Activated naive CD4-positive, alpha-beta T cell treated with anti-CD3 and anti-CD28 coated beads, Interleukin-2, amount 50 U/mL, for 16 hours (primary cell): ENCODE measurements at regions not wholly inside any gene's neighbourhood (a gene's known extent, or its start where the extent isn't known, plus 50 kb on each side); places are given as distances from the start of the nearest gene placed in this dataset.
"Not testable (repeated sequence)": the region's sequence is repeated elsewhere in the genome, so short reads cannot be mapped to it uniquely, and the experiment has no call there.

Source experiments
- DNase-seq: peaks from one replicate; pipeline ENCODE4 v3.0.0-alpha.2; 2020

DNA sequence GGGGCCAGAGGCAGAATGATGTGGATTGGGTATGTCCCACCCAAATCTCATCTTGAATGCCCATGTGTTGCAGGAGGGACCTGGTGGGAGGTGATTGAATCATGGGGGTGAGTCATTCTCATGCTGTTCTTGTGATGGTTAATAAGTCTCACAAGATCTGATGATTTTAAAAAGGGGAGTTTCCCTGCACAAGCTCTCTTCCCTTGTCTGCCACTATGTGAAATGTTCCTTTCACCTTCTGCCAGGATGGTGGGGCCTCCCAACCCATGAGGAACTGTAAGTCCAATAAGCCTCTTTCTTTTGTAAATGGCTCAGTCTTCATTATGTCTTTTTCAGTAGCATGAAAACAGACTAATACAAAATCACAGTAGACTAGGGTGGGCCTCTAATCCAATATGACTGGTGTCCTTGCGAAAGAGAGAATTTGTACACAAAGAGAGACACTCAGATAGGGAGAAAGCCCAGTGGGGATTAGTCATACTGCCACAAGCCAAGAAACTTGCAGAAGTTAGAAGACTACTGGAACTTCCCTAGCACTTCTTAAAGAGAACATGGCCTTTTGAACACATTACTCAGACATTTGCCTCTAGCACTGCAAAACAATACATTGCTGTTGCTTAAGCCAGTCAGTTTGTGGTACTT, 68.4 kb downstream of the ANXA1 start:
- DNase-seq: peak; percentile 18

DNA sequence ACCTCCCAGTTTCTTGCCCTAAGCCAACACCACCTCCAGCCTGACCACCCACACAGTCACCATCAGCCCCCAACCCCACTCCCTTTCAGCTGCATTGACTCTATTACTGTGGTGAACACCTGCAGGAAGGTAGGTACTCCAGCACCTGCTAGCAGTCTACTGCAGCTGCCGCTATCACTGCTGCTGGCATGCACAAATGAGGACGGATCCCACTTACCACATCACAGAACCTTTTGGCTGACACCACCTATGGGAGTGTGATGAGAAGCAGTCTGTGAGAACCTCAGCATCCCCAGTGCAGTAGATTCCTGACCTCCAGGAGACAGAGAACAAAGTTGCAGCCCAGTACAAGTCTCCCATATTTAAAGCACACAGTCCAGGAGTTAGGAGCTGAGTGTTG, 71.9 kb downstream of the ANXA1 start:
- DNase-seq: no peak

DNA sequence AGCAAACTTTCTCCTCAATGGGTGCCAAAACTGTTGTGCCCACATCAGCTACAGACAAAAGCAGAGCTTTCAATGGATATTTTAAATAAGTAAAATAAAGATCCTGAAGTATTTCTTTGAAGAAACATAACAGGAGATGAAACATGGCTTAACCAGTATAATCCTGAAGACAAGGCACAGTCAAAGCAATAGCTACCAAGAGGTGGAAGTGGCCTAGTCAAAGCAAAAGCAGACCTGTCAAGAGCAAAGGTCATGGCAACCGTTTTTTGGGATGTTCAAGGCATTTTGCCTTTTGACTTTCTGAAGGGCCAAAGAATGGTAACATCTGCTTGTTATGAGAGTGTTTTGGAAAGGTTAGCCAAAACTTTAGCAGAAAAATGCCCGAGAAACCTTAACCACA, 77.9 kb downstream of the ANXA1 start:
- no peak for DNase-seq

DNA sequence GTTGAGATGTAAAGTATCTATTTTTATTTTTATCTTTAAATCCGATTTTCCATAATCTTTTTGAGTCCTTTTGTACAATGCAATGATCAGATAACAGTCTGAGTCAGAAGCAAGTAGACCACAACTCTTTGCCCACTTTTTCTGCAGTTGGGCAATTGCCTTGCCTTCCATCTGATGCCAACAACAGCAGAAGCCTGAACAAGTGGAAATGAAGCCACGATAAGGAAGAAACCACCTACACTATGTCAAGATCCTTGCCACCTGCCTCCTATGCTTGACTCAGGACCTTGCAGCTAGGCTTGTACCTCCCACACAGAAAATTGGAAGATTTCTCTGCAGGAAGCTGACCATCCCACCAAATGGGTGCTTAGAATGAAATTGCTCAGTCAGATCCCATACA, 78.6 kb downstream of the ANXA1 start:
- DNase-seq: no peak

DNA sequence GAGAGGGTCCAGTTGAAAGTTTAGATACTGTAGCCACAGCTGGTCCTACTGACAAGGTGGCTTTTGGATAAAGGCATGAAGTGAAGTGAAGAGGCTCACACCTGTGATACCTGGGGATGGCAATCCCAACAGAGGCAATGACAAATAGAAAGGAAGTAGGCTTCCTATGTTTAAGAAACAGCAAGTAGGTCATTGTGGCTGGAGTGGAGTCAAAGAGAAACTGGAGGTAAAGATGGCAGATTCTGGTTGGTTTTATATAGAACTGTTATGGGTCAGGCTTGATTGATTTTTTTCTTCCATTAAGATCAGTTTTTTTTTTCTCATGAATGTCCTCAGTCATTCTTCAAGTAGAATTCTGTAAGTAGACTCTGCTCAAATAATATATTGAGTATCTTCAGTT, 79.5 kb downstream of the ANXA1 start:
- no peak for DNase-seq

DNA sequence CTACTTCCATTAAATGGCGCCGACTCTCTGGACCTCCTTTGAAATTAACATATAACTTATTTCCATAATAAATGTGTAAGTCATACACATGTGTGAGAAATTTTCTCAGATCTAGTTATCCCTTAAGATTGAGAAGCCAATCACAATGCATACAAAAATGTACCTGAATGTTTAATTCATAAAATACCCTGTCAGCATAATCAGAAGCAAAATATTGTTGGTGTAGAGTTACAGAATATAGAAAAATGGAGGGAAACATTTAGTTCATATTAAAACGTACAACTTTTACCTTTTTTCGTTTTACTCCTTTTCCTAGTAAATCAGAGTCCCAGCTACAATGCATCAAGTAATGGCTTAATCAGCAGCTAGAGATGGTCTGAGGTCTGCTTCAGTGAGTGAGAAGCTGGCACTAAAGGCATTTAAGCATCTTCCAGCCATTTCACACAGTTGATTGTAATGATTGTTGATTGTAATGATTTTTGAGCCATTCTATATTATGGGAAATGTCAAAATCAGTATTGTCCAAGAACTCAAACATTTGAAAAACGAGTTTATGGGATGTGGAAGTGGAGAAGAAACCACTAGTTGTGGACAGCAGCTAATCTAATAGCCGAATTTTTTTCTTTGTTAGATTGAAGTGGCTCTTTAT, 81.8 kb downstream of the ANXA1 start:
- no peak for DNase-seq

DNA sequence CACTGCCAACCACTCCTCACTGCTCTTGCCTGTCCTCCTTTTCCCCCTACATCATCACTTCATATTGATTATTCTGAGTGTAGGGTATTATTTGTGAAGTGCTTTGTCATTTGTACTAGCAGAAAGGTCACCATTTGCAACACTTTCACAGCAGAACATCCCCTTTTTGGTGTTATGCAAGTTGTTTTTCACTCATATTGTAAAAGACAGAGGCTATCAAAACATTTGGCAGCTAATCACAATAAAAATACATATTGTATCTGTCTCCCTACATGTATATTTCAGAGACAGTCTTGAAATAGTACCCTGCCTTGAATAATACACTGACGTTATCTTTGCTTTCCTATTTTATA, 82.3 kb downstream of the ANXA1 start:
- no peak for DNase-seq

DNA sequence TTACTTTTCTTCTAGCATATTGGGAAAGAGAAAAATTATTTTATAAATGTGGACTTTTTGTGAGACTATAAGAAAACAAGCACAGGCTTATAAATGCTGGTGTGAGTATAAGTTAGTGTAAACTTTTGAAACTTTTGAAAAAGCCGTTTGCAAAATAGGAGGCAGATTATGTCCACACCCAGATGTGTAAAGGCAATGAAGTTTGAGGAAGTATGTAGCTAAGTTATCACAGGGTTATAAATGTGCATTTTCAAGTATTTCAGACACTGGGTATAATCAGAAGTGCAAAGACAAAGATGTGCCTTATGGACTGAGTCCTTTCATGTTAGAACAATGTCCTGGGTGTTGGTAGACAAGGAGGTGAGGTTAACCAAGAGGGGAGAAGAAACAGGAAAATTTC, 85.5 kb downstream of the ANXA1 start:
- DNase-seq: no peak

DNA sequence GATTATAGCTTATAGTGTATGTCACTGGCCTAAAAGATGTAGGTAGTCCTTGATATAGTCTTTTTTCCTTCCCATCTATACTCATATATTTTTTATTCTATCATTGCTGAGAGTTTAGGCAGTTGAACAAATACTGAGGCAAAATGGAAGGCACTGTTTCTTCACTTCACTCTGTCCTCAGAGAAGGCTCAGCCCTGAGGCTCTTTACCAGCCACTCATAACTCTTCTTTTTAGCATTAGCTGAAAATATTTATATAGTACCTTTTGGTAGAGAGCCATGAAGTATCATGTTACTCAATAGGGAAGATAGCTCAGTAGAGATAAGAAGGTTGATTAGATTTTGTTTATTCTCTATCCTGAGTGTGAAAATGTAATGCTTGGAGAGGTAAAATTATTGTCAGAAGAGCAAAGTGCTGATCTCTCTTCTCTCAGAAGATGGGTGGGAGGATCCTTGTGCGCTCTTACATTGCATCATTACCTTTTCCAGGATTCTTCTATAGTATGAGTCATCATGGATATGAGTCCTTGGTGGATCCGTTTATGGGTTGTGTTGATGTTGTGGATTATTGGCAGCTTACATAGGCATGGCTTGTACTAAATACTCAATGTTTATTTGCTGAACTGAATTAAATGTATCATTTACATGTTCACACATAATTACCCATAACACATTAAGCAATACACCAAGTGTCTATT, 88.1 kb downstream of the ANXA1 start:
- DNase-seq: no peak

DNA sequence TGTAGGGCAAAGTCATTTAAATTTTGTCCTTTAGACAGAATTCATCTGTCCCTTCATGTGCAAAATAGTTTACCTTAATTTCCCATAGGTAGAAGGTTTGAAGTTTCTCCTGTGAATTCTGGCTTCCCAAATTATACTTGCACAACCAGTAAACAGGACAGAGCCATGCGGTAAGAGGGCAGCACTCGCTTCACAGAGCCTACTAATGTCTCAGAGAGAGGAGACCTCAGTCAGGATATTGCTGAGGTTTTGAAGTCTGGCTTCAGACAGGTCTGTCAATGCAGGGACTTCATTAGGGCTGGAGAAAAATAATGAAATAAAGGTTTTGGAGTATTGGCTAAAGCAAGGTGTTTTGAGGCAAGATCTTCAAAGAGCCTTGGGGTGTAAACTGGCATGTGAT, 91.4 kb downstream of the ANXA1 start:
- DNase-seq: no peak

DNA sequence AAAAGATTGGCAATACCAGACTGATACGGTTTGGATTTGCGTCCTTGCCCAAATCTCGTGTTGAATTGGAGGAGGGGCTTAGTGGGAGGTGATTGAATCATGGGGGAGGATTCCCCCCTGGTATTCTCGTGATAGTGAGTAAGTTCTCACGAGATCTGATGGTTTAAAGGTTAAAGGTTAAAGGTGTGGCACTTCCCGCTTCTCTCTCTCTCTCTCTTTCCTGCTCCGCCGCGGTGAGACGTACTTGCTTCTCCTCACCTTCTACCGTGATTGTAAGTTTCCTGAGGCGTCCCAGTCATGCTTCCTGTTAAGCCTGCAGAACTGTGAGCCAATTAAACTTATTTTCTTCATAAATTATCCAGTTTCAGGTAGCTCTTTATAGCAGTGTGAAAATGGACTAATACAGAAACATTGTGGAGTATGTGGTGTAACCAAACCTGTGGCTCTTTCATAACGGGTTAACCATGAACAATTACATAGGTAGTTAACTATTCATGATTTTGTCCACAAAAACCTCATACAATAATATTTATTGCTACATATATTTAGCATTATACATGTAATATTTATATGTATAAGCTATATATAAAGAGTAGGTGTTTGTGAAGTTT, 107.5 kb downstream of the ANXA1 start:
- DNase-seq: no peak

DNA sequence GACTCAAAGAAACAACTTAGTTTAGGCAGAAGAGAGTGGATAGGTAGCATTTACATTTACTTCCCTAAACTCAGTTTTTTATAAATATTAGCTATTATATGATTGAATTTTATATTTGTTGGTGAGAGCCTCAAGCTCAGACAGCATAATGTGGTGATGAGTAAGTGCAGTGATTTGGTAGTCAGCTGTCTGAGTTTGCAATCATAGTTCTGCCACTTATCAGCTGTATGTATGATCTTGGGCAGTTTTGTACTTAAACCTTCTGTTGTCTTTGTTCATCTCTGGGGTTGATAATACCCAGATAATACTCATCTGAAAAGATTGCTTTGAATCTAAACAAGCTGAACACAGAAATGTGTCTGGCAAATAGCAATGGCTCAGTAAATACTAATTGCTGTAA, 108.8 kb downstream of the ANXA1 start:
- DNase-seq: no peak

DNA sequence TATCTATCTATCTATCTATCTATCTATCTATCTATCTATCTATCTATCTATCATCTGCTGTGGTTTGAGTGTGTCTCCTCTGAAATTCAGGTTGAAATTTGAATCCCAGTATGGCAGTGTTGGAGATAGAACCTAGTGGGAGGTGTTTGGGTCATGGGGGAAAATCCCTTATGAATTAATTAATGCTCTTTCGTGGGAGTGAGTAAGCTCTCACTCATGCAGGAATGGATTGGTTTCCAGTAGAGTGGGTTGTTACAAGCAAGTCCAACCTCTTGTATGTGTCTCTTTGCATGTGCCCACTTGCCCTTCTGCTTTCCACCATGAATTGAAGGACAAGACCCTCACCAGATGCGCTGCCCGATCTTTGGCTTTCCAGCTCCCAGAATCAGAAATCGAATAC, 113.0 kb downstream of the ANXA1 start:
- no peak for DNase-seq

DNA sequence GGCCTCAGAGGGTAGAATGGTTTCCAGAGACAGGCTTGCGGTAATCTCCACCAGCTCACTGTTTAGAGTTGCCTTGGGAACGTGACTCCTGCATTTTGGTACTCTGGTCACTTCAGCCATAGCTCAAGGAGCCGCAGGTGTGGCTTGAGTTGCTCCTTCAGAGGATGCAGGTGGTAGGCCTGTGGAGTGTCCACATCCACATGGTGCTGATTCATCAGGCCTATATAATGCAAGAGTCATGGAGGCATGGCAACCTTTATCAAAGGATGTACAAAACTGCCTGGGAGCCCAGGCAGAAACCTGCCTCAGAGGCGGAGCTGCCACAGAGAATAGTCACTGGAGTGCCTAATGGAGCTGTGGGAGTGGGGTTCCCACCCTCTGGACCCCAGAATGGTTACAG, 114.2 kb downstream of the ANXA1 start:
- no peak for DNase-seq

DNA sequence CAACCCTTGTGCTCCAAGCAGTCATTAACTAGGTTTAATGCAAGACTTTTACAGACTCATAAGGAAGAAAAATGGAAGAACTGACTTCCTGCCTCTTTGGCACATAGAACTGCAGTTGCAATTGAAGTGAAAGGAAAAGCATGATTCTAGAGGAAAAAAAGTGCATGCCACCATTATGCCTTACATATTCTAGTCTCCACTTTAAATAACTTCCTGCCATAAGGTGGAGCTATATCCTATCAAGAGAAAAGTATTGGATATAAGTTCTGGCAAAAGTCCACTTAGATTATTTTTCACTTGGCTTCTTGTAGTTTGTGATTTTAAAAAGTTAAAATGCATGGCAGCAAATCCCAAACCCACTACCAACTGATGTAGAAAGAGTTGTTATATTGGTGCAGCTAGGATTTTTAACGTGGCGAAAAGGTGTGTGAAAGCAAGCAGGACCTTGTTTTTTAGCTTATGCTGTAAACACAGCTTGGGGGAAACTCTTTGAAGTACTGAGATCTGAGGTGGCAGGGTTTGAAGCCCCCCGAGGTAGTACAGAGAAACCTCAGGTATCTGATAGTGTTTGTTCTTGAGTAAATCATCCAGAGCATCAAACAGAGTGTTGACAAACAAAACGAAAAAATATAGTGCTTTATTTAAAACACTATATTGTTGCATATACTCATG, 117.9 kb downstream of the ANXA1 start:
- DNase-seq: no peak

DNA sequence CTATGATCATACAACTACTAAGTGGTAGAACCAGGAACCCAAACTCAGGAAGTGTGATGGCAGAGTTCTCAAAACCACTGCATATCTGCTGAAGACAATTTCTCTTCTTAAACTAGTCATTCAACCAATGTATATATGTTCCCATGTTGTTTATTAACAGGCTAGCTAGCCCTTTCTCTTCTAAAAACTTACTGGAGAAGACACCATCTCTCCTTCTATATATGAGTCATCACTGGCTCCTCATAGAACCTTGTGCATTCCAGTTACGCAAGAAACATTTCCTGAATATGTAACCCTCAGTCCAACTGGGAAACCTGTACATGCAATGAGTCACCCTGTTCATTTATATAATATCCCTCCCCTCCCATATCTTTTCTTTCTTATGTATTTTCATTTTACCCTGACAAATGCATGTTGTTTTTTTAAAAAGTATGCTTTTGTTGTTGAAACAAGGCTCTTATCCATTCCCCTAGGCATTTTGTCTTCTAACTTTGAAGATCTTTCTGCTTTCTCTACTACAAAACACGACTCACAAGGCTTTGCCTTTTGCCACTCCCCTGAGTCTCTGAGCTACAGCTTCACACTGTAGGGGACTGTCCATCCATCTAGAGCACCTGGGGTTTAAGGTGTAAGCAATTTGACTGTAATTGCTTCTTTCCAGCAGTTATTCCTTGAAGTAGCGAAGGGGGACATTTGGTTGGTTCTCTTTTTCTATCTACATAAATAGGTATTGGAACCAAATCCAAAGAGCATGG, 119.5 kb downstream of the ANXA1 start:
- DNase-seq: no peak

DNA sequence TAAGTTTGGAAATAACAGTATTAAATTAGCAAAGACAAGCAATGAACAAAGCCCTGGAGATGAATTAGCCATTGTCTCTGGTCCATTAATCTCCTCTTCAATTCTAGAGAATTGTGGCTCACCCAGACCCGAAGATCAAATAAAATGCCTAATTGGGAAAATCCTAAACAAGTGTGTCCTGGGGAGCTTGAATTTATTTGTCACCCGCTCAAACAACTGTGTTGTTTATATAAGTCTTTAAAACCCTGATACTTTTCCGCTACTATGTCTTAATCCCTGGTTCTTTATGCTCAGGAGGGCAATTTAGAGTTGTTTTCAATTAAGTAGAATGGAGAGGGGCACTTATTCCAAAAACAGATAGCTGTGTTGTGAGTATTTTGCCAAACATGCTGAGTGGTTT, 128.4 kb downstream of the ANXA1 start:
- no peak for DNase-seq

DNA sequence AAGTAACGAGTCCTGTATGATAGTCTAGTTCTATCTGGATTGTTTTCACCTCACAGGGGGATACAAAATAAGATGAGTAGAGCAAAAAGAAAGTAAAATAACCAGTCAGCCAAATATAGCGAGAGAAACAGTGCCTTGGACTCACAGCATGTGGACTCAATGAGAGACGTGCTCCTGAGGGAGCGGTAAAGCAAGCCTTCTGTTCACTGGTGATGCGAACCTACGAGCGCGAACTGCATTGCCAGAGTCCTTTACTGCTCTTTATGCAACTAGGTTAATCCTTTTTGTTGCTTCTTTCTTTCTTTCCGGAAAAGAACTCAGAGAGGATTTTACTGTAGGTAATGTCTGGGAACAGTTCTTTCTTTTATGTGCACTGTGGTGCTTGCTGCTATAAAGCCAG, 132.7 kb downstream of the ANXA1 start:
- DNase-seq: no peak

DNA sequence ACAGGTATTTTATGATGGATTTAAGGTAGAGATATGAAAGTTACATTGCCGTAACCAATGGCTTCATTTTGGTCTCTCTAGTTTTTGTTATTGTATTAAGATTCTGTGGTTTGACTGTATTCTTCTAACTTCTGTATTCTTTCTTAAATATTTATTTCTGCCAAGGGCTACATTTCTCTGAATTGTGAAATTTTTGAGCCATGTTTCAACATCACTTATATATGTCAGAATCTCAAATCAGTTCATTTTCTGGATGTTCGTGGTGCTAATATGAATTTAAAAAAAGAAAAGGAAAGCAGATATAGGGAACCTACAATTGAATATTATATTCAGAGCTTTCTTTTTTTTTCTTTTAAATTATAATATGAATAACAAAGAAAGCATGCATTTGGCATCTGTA, 142.7 kb downstream of the ANXA1 start:
- no peak for DNase-seq

DNA sequence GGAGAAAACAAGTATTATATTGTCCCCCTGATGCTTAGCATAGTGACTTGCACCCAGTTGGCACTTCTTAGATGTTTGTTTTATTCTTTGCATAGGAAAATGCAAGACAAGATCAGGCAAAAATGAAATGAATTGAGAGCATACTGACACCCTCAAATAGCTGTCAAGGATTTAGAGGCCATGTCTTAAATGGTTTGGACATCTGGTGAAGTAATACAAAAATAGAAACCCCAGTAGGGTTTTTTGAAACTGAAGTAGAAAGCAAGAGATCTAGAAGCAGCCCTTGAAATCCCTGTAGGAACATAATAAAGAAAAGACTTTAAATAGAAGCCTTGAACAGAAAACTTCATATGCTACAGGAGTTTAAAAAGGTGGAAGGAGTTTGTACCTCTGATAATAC, 174.3 kb downstream of the ANXA1 start:
- no peak for DNase-seq

DNA sequence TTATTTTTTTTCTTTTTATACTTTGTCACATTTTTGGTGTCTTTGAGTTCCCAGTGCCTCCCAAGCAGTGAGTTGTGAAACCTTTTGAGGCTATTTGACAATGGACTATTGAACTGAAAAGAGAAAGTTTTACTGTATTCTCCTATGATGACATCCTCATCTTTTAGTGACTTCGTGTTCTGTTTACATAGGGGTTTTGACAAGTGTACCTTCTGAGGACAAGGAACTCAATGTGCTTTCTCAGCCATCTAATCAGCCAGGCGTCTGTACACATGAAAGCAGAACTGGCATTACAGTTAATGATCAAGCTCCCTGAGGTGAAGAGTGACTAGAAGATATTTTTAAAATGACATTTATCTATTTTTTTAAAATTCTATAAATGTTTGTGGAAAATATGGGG, 175.5 kb downstream of the ANXA1 start:
- DNase-seq: no peak

DNA sequence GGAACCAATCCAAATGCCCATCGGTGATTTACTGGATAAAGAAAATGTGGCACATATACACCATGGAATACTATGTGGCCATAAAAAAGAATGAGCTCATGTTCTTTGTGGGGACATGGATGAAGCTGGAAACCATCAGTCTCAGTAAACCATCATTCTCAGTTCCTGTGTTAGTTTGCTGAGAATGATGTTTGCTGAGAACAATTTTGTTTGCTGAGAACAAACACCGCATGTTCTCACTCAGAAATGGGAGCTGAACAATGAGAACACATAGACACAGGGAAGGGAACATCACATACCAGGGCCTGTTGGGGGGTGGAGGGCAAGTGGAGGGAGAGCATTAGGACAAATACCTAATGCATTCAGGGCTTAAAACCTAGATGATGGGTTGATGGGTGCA, 185.5 kb downstream of the ANXA1 start:
- not testable (repeated sequence) for DNase-seq

DNA sequence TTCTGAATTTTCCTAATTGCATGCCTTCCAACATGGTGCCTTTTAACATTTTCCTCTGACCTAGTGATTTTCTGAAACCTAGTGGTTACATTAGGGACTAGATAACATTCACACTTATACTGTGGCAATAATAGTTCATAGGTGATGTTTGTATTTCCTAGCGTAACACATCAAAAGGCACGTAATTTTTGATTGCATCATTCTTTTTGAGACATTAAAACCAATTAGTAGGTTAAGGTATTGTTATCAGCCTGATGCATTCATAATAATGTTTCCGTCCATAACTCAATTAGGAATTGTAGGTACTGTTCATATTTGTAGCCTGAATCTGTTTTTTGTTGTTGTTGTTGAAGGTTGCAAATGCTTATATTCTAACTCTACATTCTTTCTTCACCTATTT, 192.4 kb downstream of the ANXA1 start:
- DNase-seq: no peak
